ENCODE measurements at regions not wholly inside any gene's neighbourhood (a gene's known extent, or its start where the extent isn't known, plus 50 kb on each side); places are given as distances from the start of the nearest gene placed in this dataset.

DNA sequence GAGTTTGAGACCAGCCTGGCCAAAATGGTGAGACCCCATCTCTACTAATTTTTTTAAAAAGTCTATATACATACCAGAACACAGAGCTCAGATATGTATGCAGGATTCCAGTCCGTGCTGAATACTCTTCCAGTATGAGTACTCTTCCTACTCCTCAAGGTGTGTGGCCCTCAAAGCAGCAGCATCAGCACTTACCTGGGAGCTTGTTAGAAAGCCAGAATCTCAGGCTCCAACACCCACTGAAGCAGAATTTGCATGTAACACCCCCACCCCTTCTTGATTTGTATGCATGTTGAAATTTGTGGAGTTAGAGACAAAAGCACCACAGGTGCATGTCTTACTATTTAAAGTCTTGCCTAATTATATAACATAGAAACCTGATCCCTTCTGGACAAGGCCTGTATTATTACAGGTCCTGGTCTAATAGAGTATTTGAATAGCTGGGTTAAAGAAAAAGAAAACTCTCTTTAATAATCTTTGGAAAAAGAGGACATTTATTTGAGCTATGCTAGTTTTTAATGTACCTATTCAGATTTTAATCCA, 50.3 kb upstream of the NFE2L2 start:
- no peak overlapping the region for H2AFZ ChIP-seq (ENCODE audit: low read length)
- H3K9me3 ChIP-seq (ENCODE audit: low read length), result no peaks in the 10 kb centered on the region
- H3K79me2 ChIP-seq (ENCODE audit: insufficient read depth, low read length), result no peaks in the 10 kb centered on the region
- TF ChIP-seq EZH2 (IDR thresholded peaks at IDR 0.05; ENCODE audit: borderline replicate concordance, low read length), result no peak
- TF ChIP-seq, protein P1, sequence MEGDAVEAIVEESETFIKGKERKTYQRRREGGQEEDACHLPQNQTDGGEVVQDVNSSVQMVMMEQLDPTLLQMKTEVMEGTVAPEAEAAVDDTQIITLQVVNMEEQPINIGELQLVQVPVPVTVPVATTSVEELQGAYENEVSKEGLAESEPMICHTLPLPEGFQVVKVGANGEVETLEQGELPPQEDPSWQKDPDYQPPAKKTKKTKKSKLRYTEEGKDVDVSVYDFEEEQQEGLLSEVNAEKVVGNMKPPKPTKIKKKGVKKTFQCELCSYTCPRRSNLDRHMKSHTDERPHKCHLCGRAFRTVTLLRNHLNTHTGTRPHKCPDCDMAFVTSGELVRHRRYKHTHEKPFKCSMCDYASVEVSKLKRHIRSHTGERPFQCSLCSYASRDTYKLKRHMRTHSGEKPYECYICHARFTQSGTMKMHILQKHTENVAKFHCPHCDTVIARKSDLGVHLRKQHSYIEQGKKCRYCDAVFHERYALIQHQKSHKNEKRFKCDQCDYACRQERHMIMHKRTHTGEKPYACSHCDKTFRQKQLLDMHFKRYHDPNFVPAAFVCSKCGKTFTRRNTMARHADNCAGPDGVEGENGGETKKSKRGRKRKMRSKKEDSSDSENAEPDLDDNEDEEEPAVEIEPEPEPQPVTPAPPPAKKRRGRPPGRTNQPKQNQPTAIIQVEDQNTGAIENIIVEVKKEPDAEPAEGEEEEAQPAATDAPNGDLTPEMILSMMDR (IDR thresholded peaks at IDR 0.05; ENCODE audit: low read length), result no peak
- no peaks in the 10 kb centered on the region for H3K27me3 ChIP-seq (ENCODE audit: insufficient read depth, low read length)
- no peak overlapping the region for H3K27ac ChIP-seq (ENCODE audit: low read depth, low read length, poor library complexity, severe bottlenecking)
- no peaks in the 10 kb centered on the region for H4K20me1 ChIP-seq (ENCODE audit: insufficient read depth, low read length)
- no peaks in the 10 kb centered on the region for H3F3A ChIP-seq (ENCODE audit: insufficient read depth, low read length)
- H3K9ac ChIP-seq (ENCODE audit: low read length), result no peak overlapping the region
- no peak overlapping the region for H3K4me2 ChIP-seq (ENCODE audit: low read length)
- no peaks in the 10 kb centered on the region for H3K9me2 ChIP-seq (ENCODE audit: low read depth, low read length)
- H3K4me1 ChIP-seq (ENCODE audit: insufficient read depth, low read length, severe bottlenecking), result no peaks in the 10 kb centered on the region
- H3K4me3 ChIP-seq (ENCODE audit: low read depth, low read length, poor library complexity, severe bottlenecking), result no peak overlapping the region
- H3K36me3 ChIP-seq (ENCODE audit: insufficient read depth, low read length), result no peaks in the 10 kb centered on the region

DNA sequence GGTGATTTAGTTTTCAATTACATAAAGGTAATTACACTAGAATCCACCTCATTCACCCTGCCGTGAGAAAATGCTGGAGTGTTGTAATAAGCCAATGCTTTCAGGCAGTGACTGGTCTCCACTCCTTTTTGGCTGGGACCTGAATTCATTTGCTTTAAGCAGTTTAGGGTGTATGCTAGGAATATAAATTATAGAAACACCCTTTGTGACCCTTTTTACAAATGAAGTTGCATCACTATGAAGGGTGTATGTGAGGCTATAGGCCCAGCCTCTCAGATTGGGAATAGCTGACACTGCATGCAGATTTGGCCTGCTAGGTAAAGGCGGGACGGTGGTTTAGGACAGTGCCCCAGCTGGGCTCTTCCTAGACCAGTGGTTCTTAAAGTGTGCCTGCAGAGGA, 50.8 kb upstream of the NFE2L2 start:
- no peak overlapping the region for H3K9ac ChIP-seq (ENCODE audit: low read length)
- H3K79me2 ChIP-seq (ENCODE audit: insufficient read depth, low read length), result no peaks in the 10 kb centered on the region
- H3K9me3 ChIP-seq (ENCODE audit: low read length), result no peaks in the 10 kb centered on the region
- H4K20me1 ChIP-seq (ENCODE audit: insufficient read depth, low read length), result no peaks in the 10 kb centered on the region
- no peak for TF ChIP-seq EZH2 (IDR thresholded peaks at IDR 0.05; ENCODE audit: borderline replicate concordance, low read length)
- TF ChIP-seq, protein P1 (IDR thresholded peaks at IDR 0.05; ENCODE audit: low read length), result no peak
- no peaks in the 10 kb centered on the region for H3F3A ChIP-seq (ENCODE audit: insufficient read depth, low read length)
- H3K27ac ChIP-seq (ENCODE audit: low read depth, low read length, poor library complexity, severe bottlenecking), result no peak overlapping the region
- no peak overlapping the region for H3K4me3 ChIP-seq (ENCODE audit: low read depth, low read length, poor library complexity, severe bottlenecking)
- no peaks in the 10 kb centered on the region for H3K27me3 ChIP-seq (ENCODE audit: insufficient read depth, low read length)
- H2AFZ ChIP-seq (ENCODE audit: low read length), result no peak overlapping the region
- H3K9me2 ChIP-seq (ENCODE audit: low read depth, low read length), result no peaks in the 10 kb centered on the region
- no peaks in the 10 kb centered on the region for H3K4me1 ChIP-seq (ENCODE audit: insufficient read depth, low read length, severe bottlenecking)
- H3K36me3 ChIP-seq (ENCODE audit: insufficient read depth, low read length), result no peaks in the 10 kb centered on the region
- no peak overlapping the region for H3K4me2 ChIP-seq (ENCODE audit: low read length)

DNA sequence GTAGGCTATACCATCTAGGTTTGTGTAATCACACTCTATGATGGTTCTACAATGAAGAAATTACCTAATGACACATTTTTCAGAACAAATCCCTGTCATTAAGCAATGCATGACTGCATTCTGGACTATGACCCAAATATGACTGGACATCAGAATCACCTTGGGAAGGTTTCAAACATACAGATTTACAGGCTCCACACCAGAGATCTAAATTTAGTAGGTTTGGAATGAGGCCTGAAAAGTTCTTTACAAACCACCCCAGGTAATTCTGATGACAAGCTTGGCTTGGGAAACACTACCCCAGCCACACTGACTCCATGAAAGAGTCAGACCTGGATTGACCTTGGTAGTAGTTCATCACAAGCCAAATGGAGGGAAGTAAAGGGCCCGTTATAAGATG, 52.2 kb upstream of the NFE2L2 start:
- Histone ChIP-seq H3K9me2 (ENCODE audit: low read depth, low read length) (no peaks in the 10 kb centered on the region), H2AFZ (ENCODE audit: low read length) (no peak overlapping the region), H3K27ac (ENCODE audit: low read depth, low read length, poor library complexity, severe bottlenecking) (no peak overlapping the region), H3K27me3 (ENCODE audit: insufficient read depth, low read length) (no peaks in the 10 kb centered on the region), H3K9me3 (ENCODE audit: low read length) (no peaks in the 10 kb centered on the region), H3K4me2 (ENCODE audit: low read length) (no peak overlapping the region), H3K36me3 (ENCODE audit: insufficient read depth, low read length) (no peaks in the 10 kb centered on the region), H3K4me3 (ENCODE audit: low read depth, low read length, poor library complexity, severe bottlenecking) (no peak overlapping the region), H4K20me1 (ENCODE audit: insufficient read depth, low read length) (no peaks in the 10 kb centered on the region), H3K79me2 (ENCODE audit: insufficient read depth, low read length) (no peaks in the 10 kb centered on the region), H3K9ac (ENCODE audit: low read length) (no peak overlapping the region), H3F3A (ENCODE audit: insufficient read depth, low read length) (no peaks in the 10 kb centered on the region), H3K4me1 (ENCODE audit: insufficient read depth, low read length, severe bottlenecking) (no peaks in the 10 kb centered on the region)
- no peak for TF ChIP-seq EZH2 (IDR thresholded peaks at IDR 0.05; ENCODE audit: borderline replicate concordance, low read length)
- TF ChIP-seq, protein P1 (IDR thresholded peaks at IDR 0.05; ENCODE audit: low read length), result no peak
